Osteoblast (primary cell): ENCODE measurements at regions not wholly inside any gene's neighbourhood (a gene's known extent, or its start where the extent isn't known, plus 50 kb on each side); places are given as distances from the start of the nearest gene placed in this dataset.
A peak's percentile ranks its signal among the peaks of the same experiment; 100 is the strongest.

Source experiments
- DNase-seq: peaks from one replicate; pipeline ENCODE4 v3.0.0; 2011; ENCODE audit warnings: low spot score, mixed read lengths; ENCODE audit not compliant: insufficient read length; ENCODE audit errors: missing footprints
- H2AFZ ChIP-seq: 2 replicates; pipeline ENCODE4 v1.6.0; 2011; ENCODE audit warnings: mild to moderate bottlenecking, low read length
- H3K27ac ChIP-seq: 2 replicates; pipeline ENCODE4 v1.5.1; 2011; ENCODE audit warnings: mild to moderate bottlenecking, low read depth, low read length, moderate library complexity
- H3K27me3 ChIP-seq: 2 replicates; pipeline ENCODE4 v1.6.0; 2012; ENCODE audit warnings: mild to moderate bottlenecking, control low read depth, inconsistent platforms, low read length, moderate library complexity; ENCODE audit not compliant: insufficient read depth
- H3K36me3 ChIP-seq: 2 replicates; pipeline ENCODE4 v1.5.1; 2011; ENCODE audit warnings: mild to moderate bottlenecking, low read length, control low read depth, moderate library complexity; ENCODE audit not compliant: insufficient read depth
- H3K4me1 ChIP-seq: 2 replicates; pipeline ENCODE4 v1.5.1; 2011; ENCODE audit warnings: mild to moderate bottlenecking, low read length, control low read depth, moderate library complexity; ENCODE audit not compliant: insufficient read depth
- H3K4me2 ChIP-seq: 2 replicates; pipeline ENCODE4 v1.6.0; 2011; ENCODE audit warnings: mild to moderate bottlenecking, low read length; ENCODE audit not compliant: insufficient read depth
- H3K4me3 ChIP-seq: fragments of 200-600 bp; sonication (generic); 3 replicates; pipeline ENCODE4 v1.5.1; 2012; ENCODE audit warnings: mild to moderate bottlenecking, low read length, inconsistent platforms; ENCODE audit not compliant: insufficient read depth
- H3K79me2 ChIP-seq: 2 replicates; pipeline ENCODE4 v1.6.0; 2012; ENCODE audit warnings: mild to moderate bottlenecking, low read length, control low read depth, inconsistent platforms; ENCODE audit not compliant: insufficient read depth
- H3K9me3 ChIP-seq: 2 replicates; pipeline ENCODE4 v1.5.1; 2011; ENCODE audit warnings: low read depth, low read length, control low read depth
- H4K20me1 ChIP-seq: 2 replicates; pipeline ENCODE4 v1.6.0; 2012; ENCODE audit warnings: mild to moderate bottlenecking, low read length, control low read depth; ENCODE audit not compliant: insufficient read depth
- CTCF ChIP-seq: IDR thresholded peaks from 2 replicates; pipeline ENCODE4 v1.5.1; 2011; ENCODE audit warnings: mild to moderate bottlenecking, low read depth, low read length, moderate library complexity; ENCODE audit errors: extremely low read depth

- Histone ChIP-seq H3K27ac (no peak overlapping the region), H4K20me1 (no peaks in the 10 kb centered on the region), H2AFZ (no peak overlapping the region), H3K4me1 (no peaks in the 10 kb centered on the region), H3K79me2 (no peaks in the 10 kb centered on the region), H3K4me3 (no peak overlapping the region), H3K4me2 (no peak overlapping the region), H3K9me3 (no peaks in the 10 kb centered on the region), H3K27me3 (no peaks in the 10 kb centered on the region), H3K36me3 (no peaks in the 10 kb centered on the region)
- no peak for DNase-seq
- no peak for TF ChIP-seq CTCF
These were observed 711.5 kb downstream of the RPS29 start for GRCh38 chr14:48874711-48875110.

- Histone ChIP-seq H4K20me1 (no peaks in the 10 kb centered on the region), H3K27me3 (no peaks in the 10 kb centered on the region), H3K9me3 (peaks cover 6% of the 10 kb centered on the region), H3K36me3 (no peaks in the 10 kb centered on the region), H3K27ac (no peak overlapping the region), H3K79me2 (no peaks in the 10 kb centered on the region), H3K4me3 (no peak overlapping the region), H3K4me2 (no peak overlapping the region), H2AFZ (no peak overlapping the region), H3K4me1 (no peaks in the 10 kb centered on the region)
- no peak for TF ChIP-seq CTCF
- DNase-seq: no peak
These were observed 728.8 kb downstream of the RPS29 start for GRCh38 chr14:48857366-48857765.

GRCh38 chr14:48853159-48853558 is 733.0 kb downstream of the RPS29 start:
- no peaks in the 10 kb centered on the region for H3K4me1 ChIP-seq
- H3K36me3 ChIP-seq: no peaks in the 10 kb centered on the region
- no peaks in the 10 kb centered on the region for H4K20me1 ChIP-seq
- H3K9me3 ChIP-seq: peaks cover 3% of the 10 kb centered on the region
- no peak overlapping the region for H2AFZ ChIP-seq
- no peaks in the 10 kb centered on the region for H3K79me2 ChIP-seq
- no peak for TF ChIP-seq CTCF
- H3K27ac ChIP-seq: no peak overlapping the region
- no peak overlapping the region for H3K4me3 ChIP-seq
- peak; percentile 5 for DNase-seq
- H3K4me2 ChIP-seq: no peak overlapping the region
- no peaks in the 10 kb centered on the region for H3K27me3 ChIP-seq

GRCh38 chr14:48849741-48850322 is 736.3 kb downstream of the RPS29 start:
- no peaks in the 10 kb centered on the region for H4K20me1 ChIP-seq
- H3K27ac ChIP-seq: no peak overlapping the region
- TF ChIP-seq CTCF: no peak
- H3K27me3 ChIP-seq: no peaks in the 10 kb centered on the region
- no peak overlapping the region for H3K4me2 ChIP-seq
- H3K36me3 ChIP-seq: no peaks in the 10 kb centered on the region
- H3K9me3 ChIP-seq: no peaks in the 10 kb centered on the region
- H3K4me1 ChIP-seq: no peaks in the 10 kb centered on the region
- H3K4me3 ChIP-seq: no peak overlapping the region
- H3K79me2 ChIP-seq: no peaks in the 10 kb centered on the region
- DNase-seq: no peak
- H2AFZ ChIP-seq: no peak overlapping the region
